ENCODE measurements at regions not wholly inside any gene's neighbourhood (a gene's known extent, or its start where the extent isn't known, plus 50 kb on each side); places are given as distances from the start of the nearest gene placed in this dataset.

- Histone ChIP-seq H3K4me3 (ENCODE audit: low read depth in 2 of 2, low read length in 2 of 2) (no peak overlapping the region), H3K4me1 (ENCODE audit: control insufficient read depth, insufficient read depth, low read length) (no peaks in the 10 kb centered on the region), H3K27ac (ENCODE audit: low read length) (no peak overlapping the region), H3K36me3 (ENCODE audit: control insufficient read depth, insufficient read depth, low read length) (no peaks in the 10 kb centered on the region), H3K27me3 (ENCODE audit: control insufficient read depth, insufficient read depth, low read length) (no peaks in the 10 kb centered on the region), H3K9me3 (ENCODE audit: control insufficient read depth, insufficient read depth, low read depth, low read length) (no peaks in the 10 kb centered on the region)
- DNase-seq (ENCODE audit: low read depth, low spot score) = no peak
- ChIA-PET POLR2A (no interaction called here), CTCF (no interaction called here)
- TF ChIP-seq REST (IDR thresholded peaks at IDR 0.05; ENCODE audit: insufficient read depth in 1 of 2, low read depth in 2 of 2, low read length in 1 of 2) (no peak), TCF7L2 (IDR thresholded peaks at IDR 0.05; ENCODE audit: low read depth, low read length) (no peak)
- in situ Hi-C loops (cut with HindIII; ENCODE audit: low pct_unique_long_range_greater_than_20kb, low sequenced_read_pairs) (no loop called here), intact Hi-C loops (cut with micrococcal nuclease; ENCODE audit: unreplicated experiment) (no loop called here)
- ATAC-seq = no peak
- no TSS peak for BruUV-seq (replicated peaks)
Measured at GRCh38 chr9:26675035-26675434, 217.6 kb downstream of the CAAP1 start.

- intact Hi-C loops (cut with micrococcal nuclease; ENCODE audit: unreplicated experiment) (no loop called here), in situ Hi-C loops (cut with HindIII; ENCODE audit: low pct_unique_long_range_greater_than_20kb, low sequenced_read_pairs) (no loop called here)
- Histone ChIP-seq H3K4me1 (ENCODE audit: control insufficient read depth, insufficient read depth, low read length) (no peaks in the 10 kb centered on the region), H3K9me3 (ENCODE audit: control insufficient read depth, insufficient read depth, low read depth, low read length) (no peaks in the 10 kb centered on the region), H3K27me3 (ENCODE audit: control insufficient read depth, insufficient read depth, low read length) (no peaks in the 10 kb centered on the region), H3K27ac (ENCODE audit: low read length) (no peak overlapping the region), H3K4me3 (ENCODE audit: low read depth in 2 of 2, low read length in 2 of 2) (no peak overlapping the region), H3K36me3 (ENCODE audit: control insufficient read depth, insufficient read depth, low read length) (no peaks in the 10 kb centered on the region)
- TF ChIP-seq TCF7L2 (IDR thresholded peaks at IDR 0.05; ENCODE audit: low read depth, low read length) (no peak), CTCF (IDR thresholded peaks at IDR 0.05) (no peak), SIN3A (IDR thresholded peaks at IDR 0.05; ENCODE audit: borderline replicate concordance, insufficient read depth, low read depth, low read length) (no peak), REST (IDR thresholded peaks at IDR 0.05; ENCODE audit: insufficient read depth in 1 of 2, low read depth in 2 of 2, low read length in 1 of 2) (no peak), POLR2AphosphoS5 (IDR thresholded peaks at IDR 0.05; ENCODE audit: low read depth, low read length) (no peak)
- no TSS peak for BruUV-seq (replicated peaks)
- ChIA-PET POLR2A (no interaction called here), CTCF (no interaction called here)
- DNase-seq (ENCODE audit: low read depth, low spot score) (no peak), ATAC-seq (no peak)
Measured at GRCh38 chr9:26673261-26673660, 219.3 kb downstream of the CAAP1 start.
